HepG2 (cell line): ENCODE measurements at regions not wholly inside any gene's neighbourhood (a gene's known extent, or its start where the extent isn't known, plus 50 kb on each side); places are given as distances from the start of the nearest gene placed in this dataset.

Experiments
- ARID3A ChIP-seq: IDR thresholded peaks from 2 replicates; pipeline ENCODE4 v1.6.1; 2012; ENCODE audit warnings: low read depth, low read length, improper control_type of control experiment
- ARID5B ChIP-seq: IDR thresholded peaks from 2 replicates; pipeline ENCODE4 v1.4.0; 2020; ENCODE audit warnings: mild to moderate bottlenecking, missing genetic modification reagents
- BATF2 ChIP-seq: sonication (generic); formaldehyde crosslinking; IDR thresholded peaks from 2 replicates; pipeline ENCODE4 v1.8.0; 2022; ENCODE audit warnings: mild to moderate bottlenecking, missing genetic modification reagents, moderate library complexity
- CSRNP1 ChIP-seq: sonication (generic); formaldehyde crosslinking; IDR thresholded peaks from 2 replicates; pipeline ENCODE4 v1.8.1; 2023; ENCODE audit warnings: mild to moderate bottlenecking, missing genetic modification reagents
- EP300 ChIP-seq, 3 experiments: sonication (generic) in 1 of 3; formaldehyde crosslinking in 1 of 3; IDR thresholded peaks; 2 replicates each; pipeline versions ENCODE4 v1.5.1 to v1.6.1; 2011 to 2020; ENCODE audit warnings: low read depth in 2 of 3, low read length in 2 of 3, borderline replicate concordance in 1 of 3, improper control_type of control experiment in 1 of 3, mild to moderate bottlenecking in 1 of 3, missing genetic modification reagents in 1 of 3, moderate library complexity in 1 of 3
- FOXP1 ChIP-seq, 2 experiments: fragments of 450-650 bp in 1 of 2; IDR thresholded peaks; 2 replicates each; pipeline ENCODE4 v1.6.1; 2017 to 2018; ENCODE audit warnings: antibody characterized with exemption in 1 of 2
- GATAD2A ChIP-seq: IDR thresholded peaks from 2 replicates; pipeline ENCODE4 v1.6.1; 2016
- HDAC2 ChIP-seq: sonication (generic); formaldehyde crosslinking; IDR thresholded peaks from 2 replicates; pipeline ENCODE4 v1.4.0; 2020; ENCODE audit warnings: missing genetic modification reagents
- HMG20B ChIP-seq: conservative IDR thresholded peaks from 2 replicates; pipeline ENCODE4 v1.6.1; 2016; ENCODE audit warnings: missing genetic modification reagents, missing compliant biosample characterization
- KLF13 ChIP-seq: sonication (generic); formaldehyde crosslinking; IDR thresholded peaks from 2 replicates; pipeline ENCODE4 v1.4.0; 2020; ENCODE audit warnings: mild to moderate bottlenecking, missing genetic modification reagents
- PITX1 ChIP-seq: sonication (generic); formaldehyde crosslinking; IDR thresholded peaks from 2 replicates; pipeline ENCODE4 v1.5.1; 2020; ENCODE audit warnings: mild to moderate bottlenecking, missing genetic modification reagents
- RXRA ChIP-seq: sonication (generic); formaldehyde crosslinking; IDR thresholded peaks from 2 replicates; pipeline ENCODE4 v1.5.1; 2020; ENCODE audit warnings: missing genetic modification reagents
- SKIL ChIP-seq: sonication (generic); formaldehyde crosslinking; IDR thresholded peaks from 2 replicates; pipeline ENCODE4 v1.8.0; 2022; ENCODE audit warnings: missing genetic modification reagents, mild to moderate bottlenecking, moderate library complexity, borderline replicate concordance
- SOX6 ChIP-seq, 2 experiments: fragments of 450-650 bp in 1 of 2; sonication (generic) in 1 of 2; formaldehyde crosslinking in 1 of 2; IDR thresholded peaks; 2 replicates each; pipeline versions ENCODE4 v1.4.0 to v1.6.1; 2017 to 2020; ENCODE audit warnings: antibody characterized with exemption in 1 of 2, mild to moderate bottlenecking in 1 of 2, missing genetic modification reagents in 1 of 2
- TAF1 ChIP-seq: sonication (generic); formaldehyde crosslinking; IDR thresholded peaks from 2 replicates; pipeline ENCODE4 v1.4.0; 2020; ENCODE audit warnings: missing genetic modification reagents
- TARDBP ChIP-seq: sonication (generic); formaldehyde crosslinking; IDR thresholded peaks from 2 replicates; pipeline ENCODE4 v1.8.0; 2022; ENCODE audit warnings: mild to moderate bottlenecking, missing genetic modification reagents
- ZKSCAN5 ChIP-seq: sonication (generic); formaldehyde crosslinking; IDR thresholded peaks from 2 replicates; pipeline ENCODE4 v1.5.1; 2020; ENCODE audit warnings: mild to moderate bottlenecking, missing genetic modification reagents
- ZNF644 ChIP-seq: IDR thresholded peaks from 2 replicates; pipeline ENCODE4 v1.6.1; 2016; ENCODE audit warnings: low read depth

- TF ChIP-seq SOX6 (IDR thresholded peaks at IDR 0.05) (no peak), SOX6 (CRISPR knock-in tag; IDR thresholded peaks at IDR 0.05) (peak; percentile 38; the same call in 1 of the 2 replicates), SKIL (CRISPR knock-in tag) (peak; percentile 55; the same call in 1 of the 2 replicates), CSRNP1 (CRISPR knock-in tag) (0 out of 2 replicates have a peak, but pooled peaks have one; percentile 26), TARDBP (0 out of 2 replicates have a peak, but pooled peaks have one; percentile 18), HDAC2 (peak; percentile 43; the same call in 1 of the 2 replicates), GATAD2A (peak; percentile 61; the same call in 1 of the 2 replicates), ZNF644 (CRISPR knock-in tag) (peak; percentile 44; the same call in 1 of the 2 replicates), EP300 (IDR thresholded peaks at IDR 0.05; ENCODE audit: low read depth in 2 of 2, low read length in 2 of 2) (0 out of 4 replicates have a peak, but pooled peaks of 1 of the 2 experiments have one; percentile 44), EP300 (CRISPR knock-in tag; IDR thresholded peaks at IDR 0.05; ENCODE audit: borderline replicate concordance) (no peak), PITX1 (CRISPR knock-in tag) (peak; percentile 41; the same call in 1 of the 2 replicates), FOXP1 (IDR thresholded peaks at IDR 0.05) (no peak), FOXP1 (CRISPR knock-in tag; IDR thresholded peaks at IDR 0.05) (peak; percentile 25; the same call in 1 of the 2 replicates), TAF1 (CRISPR knock-in tag) (0 out of 2 replicates have a peak, but pooled peaks have one; percentile 2), KLF13 (CRISPR knock-in tag) (no peak), RXRA (CRISPR knock-in tag) (peak; percentile 69; the same call in 1 of the 2 replicates), HMG20B (CRISPR knock-in tag) (no peak), ZKSCAN5 (CRISPR knock-in tag) (no peak), ARID5B (CRISPR knock-in tag) (peak; percentile 34; the same call in 1 of the 2 replicates), BATF2 (CRISPR knock-in tag) (no peak), ARID3A (no peak)
Measured at GRCh38 chr14:100659345-100660001, 67.2 kb upstream of the DLK1 start (continued).
